HG02588 (cell line): ENCODE measurements at regions not wholly inside any gene's neighbourhood (a gene's known extent, or its start where the extent isn't known, plus 50 kb on each side); places are given as distances from the start of the nearest gene placed in this dataset.

Experiments used
- ATAC-seq: cut with Tn5 transposase; IDR thresholded peaks from one replicate; pipeline ENCODE4 v1.9.1; 2021; ENCODE audit warnings: mild to moderate bottlenecking, moderate library complexity; ENCODE audit not compliant: unreplicated experiment

DNA sequence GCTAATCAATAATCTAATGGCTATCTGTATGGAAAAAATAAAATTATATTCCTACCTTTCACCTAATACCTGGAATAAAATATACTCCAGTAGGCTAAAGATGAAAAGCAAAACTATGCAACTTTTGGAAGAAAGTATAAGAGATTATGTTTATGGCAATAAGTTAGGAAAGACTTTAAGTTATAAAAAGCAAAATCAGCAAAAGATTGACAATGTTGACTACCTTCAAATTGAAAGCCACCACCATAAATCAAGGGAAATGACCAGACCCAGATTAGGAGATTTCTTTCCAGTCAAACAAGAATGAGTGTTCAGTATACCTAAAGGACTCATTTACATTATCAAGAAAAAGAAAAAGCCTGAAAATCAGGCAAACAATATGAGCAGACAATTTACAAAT lies 159.1 kb upstream of the ZBED5 start:
- ATAC-seq, result no peak

DNA sequence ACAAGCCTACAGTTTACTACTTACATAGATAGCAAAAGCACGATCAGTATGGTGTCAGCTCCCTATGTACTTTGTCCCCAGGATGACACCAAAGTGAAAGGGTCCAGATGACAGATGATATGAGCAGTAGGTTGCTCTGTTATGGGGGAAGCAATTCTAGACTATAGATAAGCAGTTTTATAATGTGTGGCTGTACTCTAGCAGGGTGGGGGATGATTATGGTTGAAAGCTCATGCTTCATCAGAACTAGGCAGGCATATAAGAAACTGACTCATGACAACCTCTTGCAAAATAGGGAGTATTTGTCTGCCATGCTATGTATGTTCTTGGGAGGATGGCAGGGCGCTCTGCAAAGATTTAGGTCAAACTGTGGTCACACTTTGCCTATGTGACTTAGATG lies 158.2 kb upstream of the ZBED5 start:
- no peak for ATAC-seq

DNA sequence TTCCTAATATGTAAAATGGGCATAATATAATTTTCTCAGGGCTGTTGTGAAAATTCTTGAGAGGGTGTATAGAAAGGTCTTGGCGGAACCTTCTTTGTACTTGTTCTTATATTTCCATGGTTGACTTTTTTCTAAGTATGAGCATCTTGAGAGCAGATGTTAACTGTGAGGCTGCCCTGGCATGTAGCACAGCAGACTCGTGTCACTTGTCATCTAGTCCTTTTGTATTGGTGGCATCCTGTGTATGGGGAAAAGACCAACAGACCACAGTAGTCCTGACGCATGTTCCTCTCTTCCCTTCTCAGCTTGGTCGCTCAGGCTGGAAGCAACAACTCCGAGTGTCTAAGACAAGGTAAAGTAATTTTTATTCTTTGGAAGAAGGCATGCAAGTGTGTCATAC lies 153.8 kb upstream of the ZBED5 start:
- no peak for ATAC-seq

DNA sequence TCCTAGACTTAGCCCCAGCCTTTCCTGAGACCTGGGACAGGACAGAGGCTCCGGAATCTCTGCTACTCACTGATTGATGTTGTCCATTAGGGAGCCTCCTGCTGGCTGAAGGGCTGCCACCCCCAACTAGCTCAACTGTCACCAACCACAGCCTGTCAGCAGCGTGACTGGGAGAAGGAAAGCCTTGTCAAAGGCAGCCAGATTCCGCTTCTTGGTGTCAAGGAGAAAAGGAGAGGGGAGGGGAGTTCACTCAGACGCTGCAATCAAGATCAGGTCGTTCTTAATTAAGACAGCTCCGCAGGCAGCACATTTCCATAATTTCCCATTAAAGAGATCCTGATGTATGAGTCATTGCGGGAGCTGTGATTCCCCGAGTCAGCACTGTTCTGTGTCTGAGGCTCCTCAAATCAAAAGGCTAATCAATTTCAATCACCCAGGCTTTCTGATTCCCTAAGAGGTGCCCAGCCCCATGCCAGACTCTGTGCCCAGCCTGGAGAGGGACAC lies 152.8 kb upstream of the ZBED5 start:
- ATAC-seq, result no peak

DNA sequence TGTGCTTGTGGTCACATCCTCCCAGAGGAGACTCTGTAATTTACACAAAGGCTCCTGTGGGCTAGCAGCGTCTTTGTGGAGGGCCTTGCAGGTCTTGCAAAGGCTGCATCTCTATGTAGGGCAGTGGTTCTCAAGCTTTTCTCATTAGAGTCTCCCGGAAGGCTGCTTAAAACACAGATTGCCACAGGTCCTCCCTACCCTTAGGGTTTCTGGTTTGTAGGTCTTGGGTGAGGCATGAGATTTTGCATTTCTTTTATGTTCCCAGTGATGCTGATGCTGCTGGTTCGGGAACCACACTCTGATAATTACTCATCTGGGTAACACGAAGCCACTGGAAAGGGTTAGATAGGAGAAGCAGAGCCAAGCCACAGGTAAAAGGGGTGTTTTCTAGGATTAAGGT lies 151.3 kb upstream of the ZBED5 start:
- ATAC-seq, result no peak

DNA sequence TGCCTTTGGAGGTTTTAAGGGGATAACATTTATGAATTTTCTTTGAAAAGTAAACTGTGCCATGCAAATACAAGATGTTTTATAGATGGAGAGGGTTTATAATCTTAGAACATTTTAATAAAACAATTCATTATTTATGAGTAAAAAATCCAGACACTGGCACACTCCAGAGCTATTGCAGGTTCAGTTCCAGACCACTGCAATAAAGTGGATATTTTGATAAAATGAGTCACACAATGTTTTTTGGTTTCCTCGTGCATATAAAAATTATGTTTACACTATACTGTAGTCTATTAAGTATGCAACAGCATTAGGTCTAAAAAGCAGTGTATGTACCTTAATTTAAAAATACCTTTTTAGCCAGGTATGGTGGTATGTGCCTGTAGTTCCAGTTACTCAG lies 146.2 kb upstream of the ZBED5 start:
- no peak for ATAC-seq

DNA sequence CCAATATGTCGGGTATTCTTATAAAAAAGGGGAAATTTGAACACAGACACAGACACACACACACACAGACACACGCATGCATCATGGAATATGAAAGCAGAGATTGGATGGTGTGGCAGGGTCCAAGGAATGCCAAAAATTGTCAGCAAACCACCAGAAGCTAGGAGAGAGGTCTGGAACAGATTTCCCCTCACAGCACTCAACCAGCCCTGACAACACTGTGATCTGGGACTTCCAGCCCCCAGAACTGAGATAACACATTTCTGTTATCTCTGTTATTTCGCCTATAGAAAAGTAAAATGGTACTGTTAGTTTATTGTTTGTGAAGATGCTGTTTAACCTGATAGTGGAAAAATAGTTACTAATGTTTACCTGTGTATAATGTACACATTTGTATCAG lies 145.4 kb upstream of the ZBED5 start:
- no peak for ATAC-seq

DNA sequence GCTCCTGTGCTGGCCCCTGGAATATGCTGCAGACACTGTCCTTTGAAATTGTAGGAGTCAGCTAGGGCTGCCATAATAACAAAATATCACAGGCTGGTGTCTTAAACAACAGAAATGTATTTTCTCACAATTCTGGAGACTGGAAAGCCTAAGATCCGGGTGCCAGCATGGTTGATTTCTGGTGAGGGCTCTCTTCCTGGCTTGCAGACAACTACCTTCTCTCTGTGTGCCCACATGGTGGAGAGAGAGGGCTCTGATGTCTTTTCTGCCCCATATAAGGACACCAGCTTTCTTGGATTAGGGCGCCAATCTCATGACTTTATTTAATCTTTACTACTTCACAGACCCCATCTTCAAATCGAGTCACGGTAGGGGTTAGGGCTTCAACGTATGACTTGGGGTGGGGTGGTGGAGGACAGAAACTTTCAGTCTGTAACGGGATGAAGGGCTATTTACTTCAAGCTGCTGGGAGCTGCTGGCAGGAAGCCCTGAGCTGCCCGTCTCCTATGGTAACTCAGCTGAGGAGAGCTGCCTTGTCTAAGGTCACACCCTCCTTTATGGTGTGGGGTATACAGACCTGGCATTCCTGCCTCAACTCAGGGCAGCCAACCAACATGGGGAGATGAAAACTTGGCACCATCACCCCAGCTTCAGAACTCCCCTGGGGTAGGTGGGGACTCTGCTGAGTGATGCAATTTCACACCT lies 142.9 kb upstream of the ZBED5 start:
- ATAC-seq, result no peak

DNA sequence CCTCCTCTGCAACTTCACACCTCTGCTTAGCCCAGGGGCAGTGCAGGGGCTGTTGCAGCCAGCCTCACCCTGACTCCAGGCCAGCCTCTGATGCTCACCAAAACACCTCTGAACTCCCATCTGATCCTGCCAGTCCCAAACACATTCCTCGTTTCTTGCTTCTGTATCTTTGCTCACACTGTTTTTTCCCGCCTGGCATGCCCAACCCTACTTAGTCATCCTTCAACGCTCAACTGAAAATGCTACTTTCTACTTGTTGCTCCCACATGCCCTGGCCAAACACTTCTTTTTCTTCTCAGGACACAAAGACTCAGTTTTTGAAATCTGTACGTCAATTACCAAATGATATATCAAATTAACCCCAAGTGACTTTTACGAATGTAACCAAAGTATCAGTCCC lies 140.8 kb upstream of the ZBED5 start:
- no peak for ATAC-seq

DNA sequence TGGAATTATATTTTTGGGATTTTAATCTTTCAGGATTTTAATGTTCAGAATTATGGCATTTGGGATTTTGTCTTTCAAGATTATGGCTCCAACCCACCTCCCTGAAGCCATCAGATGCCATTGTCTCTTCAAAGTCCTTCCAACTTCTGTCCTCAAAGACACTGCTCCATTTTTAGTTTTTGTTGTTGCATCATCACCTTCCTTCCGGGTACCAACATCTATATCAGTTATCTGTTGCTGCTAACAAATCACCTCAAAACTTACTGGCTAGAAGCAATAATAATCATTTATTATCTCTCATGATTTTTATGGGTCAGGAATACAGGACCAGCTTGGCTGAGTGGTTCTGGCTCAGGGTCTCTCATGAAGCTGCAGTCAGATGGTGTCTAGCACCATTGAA lies 138.8 kb upstream of the ZBED5 start:
- no peak for ATAC-seq

DNA sequence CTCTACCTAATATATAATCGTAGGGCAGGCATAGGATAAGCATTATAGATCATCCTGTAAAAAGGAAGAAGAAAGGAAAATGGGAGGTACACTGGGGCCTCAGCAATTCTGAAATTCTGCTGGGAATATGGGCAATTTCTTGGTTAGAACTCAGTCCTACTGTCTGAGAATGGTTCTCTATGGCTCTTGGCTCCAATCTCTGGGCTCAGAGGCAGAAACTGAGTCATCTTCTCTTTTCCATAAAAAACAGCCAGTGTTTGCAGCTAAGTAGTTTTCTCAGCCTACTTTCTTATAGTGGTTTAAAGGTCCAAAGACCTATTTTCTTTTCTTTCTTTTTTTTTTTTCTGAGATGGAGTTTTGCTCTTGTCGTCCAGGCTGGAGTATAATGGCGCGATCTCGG lies 135.8 kb upstream of the ZBED5 start:
- no peak for ATAC-seq

DNA sequence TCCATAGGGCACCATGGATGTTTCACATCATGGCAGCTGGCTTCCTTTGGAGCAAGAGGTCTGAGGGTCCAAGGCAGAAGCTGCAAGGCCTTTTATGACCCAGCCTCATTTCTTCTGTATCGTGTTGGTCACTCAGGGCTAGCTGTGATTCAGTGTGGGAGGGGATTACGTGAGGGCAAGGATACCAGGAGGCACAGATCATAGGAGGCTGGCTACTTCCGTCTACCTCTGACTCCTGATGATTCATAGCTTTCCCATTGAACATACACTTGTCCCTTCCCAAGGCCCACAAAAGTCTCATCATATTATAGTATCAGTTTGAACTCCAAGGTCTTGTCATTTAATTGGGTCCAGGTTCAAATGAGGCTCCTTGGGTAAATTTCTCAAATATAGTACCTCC lies 135.3 kb upstream of the ZBED5 start:
- ATAC-seq, result no peak

DNA sequence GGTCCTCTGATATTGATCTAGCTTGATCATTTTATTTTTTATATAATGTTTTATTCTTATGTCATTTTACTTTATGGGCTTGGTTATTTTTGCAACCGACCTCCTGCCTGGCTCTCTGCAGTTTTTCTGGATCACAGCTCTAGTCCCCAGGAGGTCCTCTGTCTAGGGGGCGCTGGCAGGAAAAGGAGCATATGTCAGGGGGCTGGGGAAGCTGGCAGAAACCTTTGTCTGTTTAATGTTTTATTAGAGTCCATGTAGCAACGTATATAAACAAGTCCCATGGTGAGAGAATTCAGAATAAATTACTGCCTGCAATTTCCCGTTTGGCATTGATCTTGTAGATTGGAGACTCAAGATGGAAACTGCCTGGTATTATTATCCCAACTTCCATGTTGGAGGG lies 133.5 kb upstream of the ZBED5 start:
- ATAC-seq, result no peak

DNA sequence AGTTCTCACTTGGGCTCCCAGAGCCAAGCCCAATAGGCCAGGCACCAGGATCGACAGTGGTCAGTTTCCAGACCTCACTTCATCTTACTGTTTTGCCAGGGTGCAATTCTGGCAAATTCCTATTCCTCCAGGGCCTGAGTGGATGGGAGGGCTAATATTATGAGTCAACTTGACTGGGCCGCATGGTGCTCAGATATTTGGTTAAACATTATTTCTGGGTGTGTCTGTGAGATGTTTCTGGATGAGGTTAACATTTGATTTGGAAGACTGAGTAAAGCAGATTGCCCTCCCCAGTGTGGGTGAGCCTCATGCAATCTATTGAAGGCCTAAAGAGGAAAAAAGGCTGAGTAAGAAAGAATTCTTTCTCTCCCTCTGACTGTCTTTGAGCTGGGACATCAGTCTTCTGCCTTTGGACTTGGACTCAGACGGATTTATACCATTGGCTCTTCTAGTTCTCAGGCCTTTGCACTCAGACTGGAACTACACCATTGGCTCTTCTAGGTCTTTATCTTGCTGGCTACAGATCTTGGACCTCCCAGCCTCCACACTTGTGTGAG lies 132.9 kb upstream of the ZBED5 start:
- ATAC-seq, result no peak

DNA sequence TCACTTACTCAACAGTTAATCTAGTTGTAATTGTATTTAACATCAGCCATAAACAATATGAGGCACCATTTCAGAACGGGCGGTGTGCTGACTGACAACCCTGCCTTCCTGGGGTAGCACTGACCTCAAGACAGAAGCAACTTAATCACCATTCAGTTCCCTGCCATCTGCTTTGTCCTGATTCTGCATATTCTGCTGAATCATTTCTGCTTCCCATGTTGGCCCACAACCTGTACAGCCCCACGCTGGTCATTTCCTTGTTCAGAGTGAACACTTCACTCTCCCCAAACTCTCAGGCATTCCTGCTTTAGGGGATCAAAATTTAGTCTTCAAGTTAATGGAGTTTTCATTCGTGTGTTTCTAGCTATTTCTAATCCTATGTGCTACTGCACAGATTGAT lies 132.3 kb upstream of the ZBED5 start:
- no peak for ATAC-seq

DNA sequence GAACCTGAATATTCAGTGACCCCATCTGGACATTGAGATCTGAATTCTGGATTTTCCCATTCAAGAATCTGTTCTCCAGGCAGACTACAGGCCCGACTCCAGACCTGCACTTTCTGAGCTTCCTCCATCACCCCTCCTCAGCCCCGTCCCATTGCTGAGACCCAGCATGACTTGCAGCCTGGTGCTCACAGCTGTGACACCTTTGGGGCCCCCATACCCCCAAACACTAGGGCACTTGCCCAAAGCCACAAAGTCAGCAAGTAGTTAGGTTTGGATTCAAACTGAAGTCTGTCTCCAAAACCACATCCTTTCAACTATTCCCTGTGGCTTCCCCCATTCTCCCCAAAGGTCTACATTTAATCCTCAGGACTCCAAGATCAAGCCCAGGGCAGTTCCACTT lies 128.2 kb upstream of the ZBED5 start:
- ATAC-seq, result no peak

DNA sequence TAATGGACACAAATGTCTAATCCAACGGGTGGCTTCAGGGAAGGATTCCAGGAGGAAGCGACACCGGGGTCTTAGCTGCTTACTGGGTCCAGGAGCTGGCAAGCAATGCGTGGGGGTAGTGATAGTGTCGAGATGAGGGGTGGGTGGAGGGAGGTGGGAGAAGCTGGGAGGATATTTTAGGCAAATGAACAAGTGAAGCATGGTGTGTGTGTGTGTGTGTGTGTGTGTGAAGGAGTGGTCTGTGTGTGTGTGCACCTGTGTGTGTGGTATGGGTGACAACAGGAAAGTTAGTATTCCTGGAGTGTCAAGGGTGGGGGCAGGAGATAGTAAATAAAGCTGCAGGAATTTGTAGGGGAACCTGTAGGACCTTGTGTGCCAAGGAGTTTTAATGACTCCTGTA lies 126.9 kb upstream of the ZBED5 start:
- no peak for ATAC-seq

DNA sequence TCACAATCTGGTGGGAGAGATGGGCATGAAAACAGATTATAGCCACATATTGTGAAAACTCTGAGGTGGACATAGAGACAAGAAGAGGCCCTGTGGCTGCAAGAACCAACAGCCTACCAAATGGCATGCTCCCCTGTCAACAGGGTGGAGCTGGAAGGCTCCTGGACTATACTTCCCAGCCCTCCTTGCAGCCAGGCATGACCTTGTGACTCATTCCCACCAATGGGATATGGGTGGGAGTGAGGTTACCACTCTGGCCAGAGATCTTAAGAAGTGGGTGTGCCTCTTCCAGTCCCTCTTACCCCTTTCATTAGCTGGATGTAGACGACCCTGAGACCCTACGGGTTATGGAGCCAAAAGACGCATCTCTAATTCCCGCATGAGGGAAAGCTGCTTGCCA lies 126.4 kb upstream of the ZBED5 start:
- no peak for ATAC-seq

DNA sequence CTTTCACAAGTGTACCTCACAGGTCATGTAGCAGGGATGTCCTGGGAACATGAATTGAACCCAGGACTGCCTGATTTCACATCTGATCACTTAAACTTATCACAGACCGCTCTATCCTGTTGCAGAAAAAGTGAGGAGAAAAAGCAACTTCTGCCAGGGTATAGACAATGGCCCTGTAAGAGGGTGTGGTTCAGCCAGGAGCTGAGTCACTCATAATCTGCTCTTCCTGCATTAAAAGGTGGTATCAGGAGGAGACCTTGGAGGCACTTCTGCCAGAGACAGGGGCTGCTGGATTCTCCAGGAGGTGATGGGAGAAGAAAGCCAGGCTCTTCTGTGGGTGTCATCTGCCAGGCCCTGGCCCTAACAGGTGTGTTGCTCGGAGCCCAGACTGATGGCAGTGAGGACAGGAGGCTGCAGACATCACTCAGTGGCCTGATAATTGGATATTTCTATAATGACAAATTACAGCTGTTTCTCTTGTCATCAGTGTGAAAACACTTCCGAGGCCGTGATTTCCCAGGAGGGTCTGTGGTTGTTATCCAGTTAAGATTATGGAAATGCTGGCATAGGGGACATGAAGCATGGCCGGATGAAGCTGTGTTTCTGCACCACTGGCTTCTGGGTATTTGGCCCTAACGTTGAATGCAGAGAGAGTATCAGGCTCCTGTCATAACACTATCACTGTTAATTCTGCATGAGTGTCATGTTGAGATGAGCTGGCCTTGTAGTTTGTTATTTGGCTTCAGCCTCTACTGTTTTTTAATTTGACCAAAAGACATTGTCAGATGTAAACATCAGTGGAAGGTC lies 125.1 kb upstream of the ZBED5 start:
- no peak for ATAC-seq

DNA sequence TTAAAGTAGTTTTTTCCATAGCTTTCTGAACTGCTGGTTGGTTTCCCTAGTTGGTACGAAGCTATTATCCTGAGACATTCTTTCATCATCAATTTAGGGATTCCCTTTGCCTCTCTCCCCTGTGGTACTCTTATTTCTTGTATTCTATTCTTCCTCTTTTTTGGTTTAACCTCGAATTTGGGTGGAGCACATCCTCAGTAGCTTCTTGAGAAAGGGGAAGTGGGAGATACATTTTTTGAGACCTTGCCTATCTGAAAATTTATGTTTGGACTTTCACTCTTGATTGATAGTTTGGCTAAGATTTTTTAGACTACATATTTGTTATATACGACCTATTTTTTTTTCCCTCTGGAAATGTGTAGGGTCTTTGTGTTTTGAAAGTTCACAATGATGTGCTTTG lies 121.7 kb upstream of the ZBED5 start:
- no peak for ATAC-seq

DNA sequence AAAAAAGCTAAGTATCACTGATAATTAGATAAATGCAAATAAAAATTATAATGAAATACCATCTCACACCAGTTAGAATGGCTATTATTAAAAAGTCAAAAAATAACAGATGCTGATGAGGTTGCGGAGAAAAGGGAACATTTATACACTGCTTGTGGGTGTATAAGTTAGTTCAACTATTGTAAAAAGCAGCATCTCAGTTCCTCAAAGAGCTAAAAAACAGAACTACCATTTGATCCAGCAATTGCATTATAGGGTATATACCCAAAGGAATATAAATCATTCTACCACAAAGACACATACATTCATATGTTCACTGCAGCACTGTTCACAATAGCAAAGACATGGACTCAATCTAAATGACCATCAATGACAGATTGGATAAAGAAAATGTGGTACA lies 120.3 kb upstream of the ZBED5 start:
- no peak for ATAC-seq

DNA sequence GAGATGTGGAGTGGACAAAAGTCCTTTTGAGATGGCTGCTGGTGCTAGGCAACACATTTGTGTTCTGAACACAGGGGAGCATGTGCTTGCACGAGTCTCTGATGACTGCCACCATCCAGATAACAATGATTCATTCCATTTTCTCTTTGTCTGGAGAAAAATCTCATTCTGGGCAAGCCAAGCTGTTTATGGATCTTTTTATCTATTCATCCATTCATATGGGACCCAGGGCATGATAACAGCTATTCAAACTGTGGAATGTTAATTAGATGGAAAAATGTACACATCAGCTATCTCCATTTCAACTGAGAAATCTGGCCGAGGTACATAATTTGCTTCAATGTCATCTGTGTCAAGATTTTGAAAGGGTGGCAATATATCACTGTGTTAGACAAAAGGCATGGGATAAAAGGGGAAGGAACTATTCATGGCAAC lies 117.5 kb upstream of the ZBED5 start:
- ATAC-seq, result no peak
